HEK293 (cell line): ENCODE measurements at regions not wholly inside any gene's neighbourhood (a gene's known extent, or its start where the extent isn't known, plus 50 kb on each side); places are given as distances from the start of the nearest gene placed in this dataset.

Source experiments
- CTCF ChIA-PET: fragments of 350-600 bp; formaldehyde crosslinking; extraction: SDS; loops from one replicate; lab custom pipeline; 2021; ENCODE audit warnings: antibody characterized with exemption; lab: Yijun Ruan, JAX
- POLR2A ChIA-PET: fragments of 300-600 bp; formaldehyde crosslinking; extraction: SDS; loops from one replicate; lab custom pipeline; 2020; ENCODE audit warnings: antibody characterized with exemption, inconsistent platforms; lab: Yijun Ruan, JAX
- H3K27ac ChIP-seq: fragments of 200-500 bp; sonication (Bioruptor generic); 2 replicates; pipeline ENCODE4 v1.5.1; 2014; ENCODE audit warnings: low read depth, low read length, control low read depth, inconsistent platforms; ENCODE audit errors: extremely low read depth
- H3K36me3 ChIP-seq, 2 experiments: fragments of 200-500 bp in 1 of 2; sonication (Bioruptor generic) in 1 of 2; 1 replicate in 1 of 2; 2 replicates in 1 of 2; pipeline ENCODE4 v1.5.1; 2014 to 2017; ENCODE audit warnings: inconsistent platforms in 2 of 2, low read length in 2 of 2; ENCODE audit not compliant: control insufficient read depth in 2 of 2, insufficient read depth in 1 of 2
- H3K4me1 ChIP-seq: fragments of 200-500 bp; sonication (Bioruptor generic); 2 replicates; pipeline ENCODE4 v1.5.1; 2014; ENCODE audit warnings: mild to moderate bottlenecking, low read length, inconsistent platforms; ENCODE audit not compliant: control insufficient read depth, insufficient read depth
- H3K4me3 ChIP-seq: 2 replicates; pipeline ENCODE4 v1.5.1; 2011; ENCODE audit warnings: low read depth, mild to moderate bottlenecking, control low read depth, low read length, moderate library complexity
- H3K9me3 ChIP-seq: fragments of 200-500 bp; sonication (Bioruptor generic); 2 replicates; pipeline ENCODE4 v1.5.1; 2014; ENCODE audit warnings: low read depth, low read length, inconsistent platforms; ENCODE audit not compliant: control insufficient read depth, insufficient read depth
- GLI2 ChIP-seq: fragments of 450-650 bp; formaldehyde crosslinking; IDR thresholded peaks from 2 replicates; pipeline ENCODE4; 2017; ENCODE audit warnings: missing biosample characterization, missing genetic modification characterization, low read depth, borderline replicate concordance
- KLF10 ChIP-seq: fragments of 450-650 bp; IDR thresholded peaks from 2 replicates; pipeline ENCODE4 v1.5.1; 2018; ENCODE audit warnings: missing biosample characterization, mild to moderate bottlenecking, missing genetic modification characterization
- YY1 ChIP-seq: fragments of 450-650 bp; formaldehyde crosslinking; IDR thresholded peaks from 2 replicates; pipeline ENCODE4 v1.5.1; 2018; ENCODE audit warnings: missing biosample characterization, missing genetic modification characterization
- ZBTB21 ChIP-seq: fragments of 450-650 bp; formaldehyde crosslinking; IDR thresholded peaks from 2 replicates; pipeline ENCODE4 v1.5.1; 2017; ENCODE audit warnings: missing biosample characterization, missing genetic modification characterization
- ZNF114 ChIP-seq: fragments of 450-650 bp; formaldehyde crosslinking; IDR thresholded peaks from 2 replicates; pipeline ENCODE4 v1.5.0; 2017; ENCODE audit warnings: missing biosample characterization, missing genetic modification characterization
- ZNF121 ChIP-seq: fragments of 450-650 bp; formaldehyde crosslinking; IDR thresholded peaks from 2 replicates; pipeline ENCODE4 v1.5.1; 2016; ENCODE audit warnings: missing biosample characterization, missing genetic modification characterization
- ZNF223 ChIP-seq: fragments of 450-650 bp; formaldehyde crosslinking; IDR thresholded peaks from 2 replicates; pipeline ENCODE4 v1.5.1; 2016; ENCODE audit warnings: missing biosample characterization, missing genetic modification characterization
- ZNF266 ChIP-seq: fragments of 450-650 bp; formaldehyde crosslinking; IDR thresholded peaks from 2 replicates; pipeline ENCODE4 v1.5.1; 2016; ENCODE audit warnings: missing biosample characterization, missing genetic modification characterization, low read depth
- ZNF404 ChIP-seq: fragments of 450-650 bp; formaldehyde crosslinking; IDR thresholded peaks from 2 replicates; pipeline ENCODE4 v1.5.1; 2017; ENCODE audit warnings: missing biosample characterization, missing genetic modification characterization
- ZNF558 ChIP-seq: fragments of 450-650 bp; formaldehyde crosslinking; IDR thresholded peaks from 2 replicates; pipeline ENCODE4 v1.5.1; 2016; ENCODE audit warnings: missing biosample characterization, missing genetic modification characterization
- ZNF624 ChIP-seq: fragments of 450-650 bp; formaldehyde crosslinking; IDR thresholded peaks from 2 replicates; pipeline ENCODE4 v1.5.1; 2017; ENCODE audit warnings: missing biosample characterization, missing genetic modification characterization
- ZNF629 ChIP-seq: fragments of 450-650 bp; formaldehyde crosslinking; IDR thresholded peaks from 2 replicates; pipeline ENCODE4 v1.5.1; 2017; ENCODE audit warnings: missing biosample characterization, missing genetic modification characterization
- ZNF76 ChIP-seq: fragments of 450-650 bp; formaldehyde crosslinking; IDR thresholded peaks from 2 replicates; pipeline ENCODE4; 2016; ENCODE audit warnings: low read depth, missing biosample characterization, missing genetic modification characterization, borderline replicate concordance
- ZNF776 ChIP-seq: fragments of 450-650 bp; formaldehyde crosslinking; IDR thresholded peaks from 2 replicates; pipeline ENCODE4 v1.5.0; 2017; ENCODE audit warnings: missing biosample characterization, missing genetic modification characterization, borderline replicate concordance
- ZSCAN16 ChIP-seq: fragments of 450-650 bp; formaldehyde crosslinking; IDR thresholded peaks from 2 replicates; pipeline ENCODE4 v1.5.1; 2016; ENCODE audit warnings: missing biosample characterization, missing genetic modification characterization
- TF ChIP-seq, protein P1 (sequence below): fragments of 450-650 bp; formaldehyde crosslinking; IDR thresholded peaks from 2 replicates; pipeline ENCODE4 v1.5.1; 2016; ENCODE audit warnings: missing biosample characterization, missing genetic modification characterization, borderline replicate concordance
- TF ChIP-seq, protein P2 (sequence below): fragments of 450-650 bp; formaldehyde crosslinking; IDR thresholded peaks from 2 replicates; pipeline ENCODE4 v1.5.1; 2016; ENCODE audit warnings: missing biosample characterization, missing genetic modification characterization
- TF ChIP-seq, protein P3 (sequence below): fragments of 450-650 bp; formaldehyde crosslinking; IDR thresholded peaks from 2 replicates; pipeline ENCODE4 v1.5.1; 2016; ENCODE audit warnings: missing biosample characterization, missing genetic modification characterization

DNA sequence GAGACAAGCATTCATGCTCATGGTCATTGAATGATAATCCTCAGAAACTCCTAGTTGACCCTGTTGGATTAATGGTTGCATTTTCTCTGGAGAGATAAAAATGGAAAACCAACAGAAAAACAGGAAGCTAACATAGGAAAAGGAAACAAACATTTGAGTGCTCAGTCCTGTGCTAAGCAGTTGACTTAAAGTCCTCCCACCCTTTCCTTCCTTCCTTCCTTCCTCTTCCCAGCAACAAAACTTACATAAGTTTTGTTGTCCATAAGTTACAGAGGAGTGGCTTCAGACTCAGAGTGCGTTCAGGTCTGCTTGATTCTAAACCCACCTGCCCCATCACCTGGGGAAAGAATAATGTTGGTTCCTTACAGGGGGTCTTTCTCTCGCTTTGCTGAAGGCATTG lies 163.8 kb upstream of the RGMA start (continued):
- TF ChIP-seq, protein P1, sequence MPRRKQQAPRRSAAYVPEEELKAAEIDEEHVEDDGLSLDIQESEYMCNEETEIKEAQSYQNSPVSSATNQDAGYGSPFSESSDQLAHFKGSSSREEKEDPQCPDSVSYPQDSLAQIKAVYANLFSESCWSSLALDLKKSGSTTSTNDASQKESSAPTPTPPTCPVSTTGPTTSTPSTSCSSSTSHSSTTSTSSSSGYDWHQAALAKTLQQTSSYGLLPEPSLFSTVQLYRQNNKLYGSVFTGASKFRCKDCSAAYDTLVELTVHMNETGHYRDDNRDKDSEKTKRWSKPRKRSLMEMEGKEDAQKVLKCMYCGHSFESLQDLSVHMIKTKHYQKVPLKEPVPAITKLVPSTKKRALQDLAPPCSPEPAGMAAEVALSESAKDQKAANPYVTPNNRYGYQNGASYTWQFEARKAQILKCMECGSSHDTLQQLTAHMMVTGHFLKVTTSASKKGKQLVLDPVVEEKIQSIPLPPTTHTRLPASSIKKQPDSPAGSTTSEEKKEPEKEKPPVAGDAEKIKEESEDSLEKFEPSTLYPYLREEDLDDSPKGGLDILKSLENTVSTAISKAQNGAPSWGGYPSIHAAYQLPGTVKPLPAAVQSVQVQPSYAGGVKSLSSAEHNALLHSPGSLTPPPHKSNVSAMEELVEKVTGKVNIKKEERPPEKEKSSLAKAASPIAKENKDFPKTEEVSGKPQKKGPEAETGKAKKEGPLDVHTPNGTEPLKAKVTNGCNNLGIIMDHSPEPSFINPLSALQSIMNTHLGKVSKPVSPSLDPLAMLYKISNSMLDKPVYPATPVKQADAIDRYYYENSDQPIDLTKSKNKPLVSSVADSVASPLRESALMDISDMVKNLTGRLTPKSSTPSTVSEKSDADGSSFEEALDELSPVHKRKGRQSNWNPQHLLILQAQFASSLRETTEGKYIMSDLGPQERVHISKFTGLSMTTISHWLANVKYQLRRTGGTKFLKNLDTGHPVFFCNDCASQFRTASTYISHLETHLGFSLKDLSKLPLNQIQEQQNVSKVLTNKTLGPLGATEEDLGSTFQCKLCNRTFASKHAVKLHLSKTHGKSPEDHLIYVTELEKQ (tag by site-specific recombination), result no peak
- TF ChIP-seq YY1 (tag by site-specific recombination) (no peak), ZNF624 (tag by site-specific recombination) (no peak), ZNF629 (tag by site-specific recombination) (no peak), GLI2 (tag by site-specific recombination) (no peak)
- TF ChIP-seq, protein P2, sequence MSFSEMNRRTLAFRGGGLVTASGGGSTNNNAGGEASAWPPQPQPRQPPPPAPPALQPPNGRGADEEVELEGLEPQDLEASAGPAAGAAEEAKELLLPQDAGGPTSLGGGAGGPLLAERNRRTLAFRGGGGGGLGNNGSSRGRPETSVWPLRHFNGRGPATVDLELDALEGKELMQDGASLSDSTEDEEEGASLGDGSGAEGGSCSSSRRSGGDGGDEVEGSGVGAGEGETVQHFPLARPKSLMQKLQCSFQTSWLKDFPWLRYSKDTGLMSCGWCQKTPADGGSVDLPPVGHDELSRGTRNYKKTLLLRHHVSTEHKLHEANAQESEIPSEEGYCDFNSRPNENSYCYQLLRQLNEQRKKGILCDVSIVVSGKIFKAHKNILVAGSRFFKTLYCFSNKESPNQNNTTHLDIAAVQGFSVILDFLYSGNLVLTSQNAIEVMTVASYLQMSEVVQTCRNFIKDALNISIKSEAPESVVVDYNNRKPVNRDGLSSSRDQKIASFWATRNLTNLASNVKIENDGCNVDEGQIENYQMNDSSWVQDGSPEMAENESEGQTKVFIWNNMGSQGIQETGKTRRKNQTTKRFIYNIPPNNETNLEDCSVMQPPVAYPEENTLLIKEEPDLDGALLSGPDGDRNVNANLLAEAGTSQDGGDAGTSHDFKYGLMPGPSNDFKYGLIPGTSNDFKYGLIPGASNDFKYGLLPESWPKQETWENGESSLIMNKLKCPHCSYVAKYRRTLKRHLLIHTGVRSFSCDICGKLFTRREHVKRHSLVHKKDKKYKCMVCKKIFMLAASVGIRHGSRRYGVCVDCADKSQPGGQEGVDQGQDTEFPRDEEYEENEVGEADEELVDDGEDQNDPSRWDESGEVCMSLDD (tag by site-specific recombination), result no peak

DNA sequence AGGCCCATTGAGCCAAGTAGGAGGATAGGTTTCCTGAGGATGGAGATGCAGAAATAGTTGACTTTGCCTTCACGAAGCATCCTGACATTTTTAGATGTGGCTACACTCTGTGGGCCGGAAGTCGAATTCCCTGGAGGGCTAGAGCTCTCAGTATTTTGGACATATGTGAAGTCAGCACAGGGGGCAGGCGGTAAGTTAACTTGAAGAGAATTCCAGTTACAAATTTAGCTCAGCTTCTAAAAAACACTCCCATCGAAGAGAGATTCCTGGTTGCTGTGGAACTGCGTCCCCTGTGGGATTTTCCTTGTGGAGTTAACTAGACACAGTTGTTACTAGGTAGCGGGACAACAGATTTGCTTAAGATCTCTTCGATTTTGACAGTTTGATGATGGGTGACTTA lies 161.9 kb upstream of the RGMA start:
- no peaks in the 10 kb centered on the region for H3K36me3 ChIP-seq
- no peaks in the 10 kb centered on the region for H3K9me3 ChIP-seq
- no peak overlapping the region for H3K27ac ChIP-seq
- CTCF ChIA-PET, result interaction anchor here (0.6 to 0.7 kb wide), 2 partner anchors 19 to 163 kb away, joined by 3 to 4 read pairs; no protein-coding TSS in a partner anchor
- no peak for TF ChIP-seq KLF10 (tag by site-specific recombination)
- POLR2A ChIA-PET, result no interaction called here
- no peak overlapping the region for H3K4me3 ChIP-seq
- H3K4me1 ChIP-seq, result no peaks in the 10 kb centered on the region

DNA sequence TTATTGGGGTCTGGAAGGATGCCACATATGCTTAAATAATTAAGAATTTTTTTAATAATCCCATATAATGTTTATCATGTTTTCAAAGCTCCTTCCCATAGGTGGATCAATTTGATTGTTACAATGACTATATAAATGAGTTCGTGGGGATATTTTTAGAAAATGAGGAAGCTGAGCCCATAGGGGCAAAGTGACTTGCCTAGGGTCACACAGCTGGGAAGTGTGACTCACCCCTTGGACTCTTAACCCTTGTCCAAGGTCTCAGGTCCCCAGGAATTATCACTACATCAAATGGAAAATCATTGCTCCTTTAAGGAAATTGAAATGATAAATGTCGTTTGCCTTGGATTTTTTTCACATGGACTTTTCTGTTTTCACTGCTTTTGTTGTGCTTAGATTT lies 161.2 kb upstream of the RGMA start:
- no peaks in the 10 kb centered on the region for H3K36me3 ChIP-seq
- no peak for TF ChIP-seq ZNF121 (tag by site-specific recombination)
- TF ChIP-seq ZNF776 (tag by site-specific recombination), result no peak
- no peak for TF ChIP-seq ZBTB21
- TF ChIP-seq ZNF76 (tag by site-specific recombination), result no peak
- no peak for TF ChIP-seq ZNF223 (tag by site-specific recombination)
- TF ChIP-seq ZNF404 (tag by site-specific recombination), result no peak
- no peak for TF ChIP-seq ZNF114 (tag by site-specific recombination)
- TF ChIP-seq ZNF624 (tag by site-specific recombination), result no peak
- TF ChIP-seq ZSCAN16 (tag by site-specific recombination), result no peak
- TF ChIP-seq, protein P3, sequence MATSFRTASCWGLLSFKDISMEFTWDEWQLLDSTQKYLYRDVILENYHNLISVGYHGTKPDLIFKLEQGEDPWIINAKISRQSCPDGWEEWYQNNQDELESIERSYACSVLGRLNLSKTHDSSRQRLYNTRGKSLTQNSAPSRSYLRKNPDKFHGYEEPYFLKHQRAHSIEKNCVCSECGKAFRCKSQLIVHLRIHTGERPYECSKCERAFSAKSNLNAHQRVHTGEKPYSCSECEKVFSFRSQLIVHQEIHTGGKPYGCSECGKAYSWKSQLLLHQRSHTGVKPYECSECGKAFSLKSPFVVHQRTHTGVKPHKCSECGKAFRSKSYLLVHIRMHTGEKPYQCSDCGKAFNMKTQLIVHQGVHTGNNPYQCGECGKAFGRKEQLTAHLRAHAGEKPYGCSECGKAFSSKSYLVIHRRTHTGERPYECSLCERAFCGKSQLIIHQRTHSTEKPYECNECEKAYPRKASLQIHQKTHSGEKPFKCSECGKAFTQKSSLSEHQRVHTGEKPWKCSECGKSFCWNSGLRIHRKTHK (tag by site-specific recombination), result no peak
- no peak for TF ChIP-seq ZNF558
- TF ChIP-seq YY1 (tag by site-specific recombination), result no peak
- no peak for TF ChIP-seq ZNF266 (tag by site-specific recombination)
- TF ChIP-seq, all 188 proteins: peak for 0
- ChIA-PET POLR2A (no interaction called here), CTCF (interaction anchor here (0.5 to 1.5 kb wide), 3 partner anchors 162 to 494 kb away, joined by 3 to 4 read pairs (median 3); no protein-coding TSS in a partner anchor)
- H3K9me3 ChIP-seq, result no peaks in the 10 kb centered on the region
- H3K4me3 ChIP-seq, result no peak overlapping the region
- no peak overlapping the region for H3K27ac ChIP-seq
- H3K4me1 ChIP-seq, result no peaks in the 10 kb centered on the region
